ENCODE measurements at regions not wholly inside any gene's neighbourhood (a gene's known extent, or its start where the extent isn't known, plus 50 kb on each side); places are given as distances from the start of the nearest gene placed in this dataset.

DNA sequence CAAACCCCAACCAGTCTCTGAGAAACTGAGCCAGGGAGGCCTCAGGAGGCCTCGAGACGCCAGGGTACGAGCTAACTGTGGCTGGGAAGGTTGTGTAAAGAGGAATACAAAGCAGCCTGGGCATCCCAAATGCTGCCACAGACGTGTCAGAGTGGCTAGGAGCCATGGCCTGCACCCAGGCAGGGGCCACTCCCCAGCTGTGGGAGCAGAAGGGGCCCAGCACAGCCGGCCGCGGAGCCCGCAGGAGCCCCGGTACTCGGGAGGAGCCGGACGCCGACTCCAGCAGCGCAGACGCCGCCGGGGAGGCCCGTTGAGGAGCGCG lies 349.8 kb upstream of the B3GAT1 start:
- no peak for TF ChIP-seq POLR2A (IDR thresholded peaks at IDR 0.05)
- TF ChIP-seq, protein P1, sequence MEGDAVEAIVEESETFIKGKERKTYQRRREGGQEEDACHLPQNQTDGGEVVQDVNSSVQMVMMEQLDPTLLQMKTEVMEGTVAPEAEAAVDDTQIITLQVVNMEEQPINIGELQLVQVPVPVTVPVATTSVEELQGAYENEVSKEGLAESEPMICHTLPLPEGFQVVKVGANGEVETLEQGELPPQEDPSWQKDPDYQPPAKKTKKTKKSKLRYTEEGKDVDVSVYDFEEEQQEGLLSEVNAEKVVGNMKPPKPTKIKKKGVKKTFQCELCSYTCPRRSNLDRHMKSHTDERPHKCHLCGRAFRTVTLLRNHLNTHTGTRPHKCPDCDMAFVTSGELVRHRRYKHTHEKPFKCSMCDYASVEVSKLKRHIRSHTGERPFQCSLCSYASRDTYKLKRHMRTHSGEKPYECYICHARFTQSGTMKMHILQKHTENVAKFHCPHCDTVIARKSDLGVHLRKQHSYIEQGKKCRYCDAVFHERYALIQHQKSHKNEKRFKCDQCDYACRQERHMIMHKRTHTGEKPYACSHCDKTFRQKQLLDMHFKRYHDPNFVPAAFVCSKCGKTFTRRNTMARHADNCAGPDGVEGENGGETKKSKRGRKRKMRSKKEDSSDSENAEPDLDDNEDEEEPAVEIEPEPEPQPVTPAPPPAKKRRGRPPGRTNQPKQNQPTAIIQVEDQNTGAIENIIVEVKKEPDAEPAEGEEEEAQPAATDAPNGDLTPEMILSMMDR (IDR thresholded peaks at IDR 0.05) = no peak

Measured in prostate gland (tissue), 2 donors.